Stimulated activated CD4-positive, alpha-beta T cell treated with anti-CD3 and anti-CD28 coated beads, Interleukin-15, amount 100 ng/mL, for 48 hours (primary cell): ENCODE measurements at regions not wholly inside any gene's neighbourhood (a gene's known extent, or its start where the extent isn't known, plus 50 kb on each side); places are given as distances from the start of the nearest gene placed in this dataset.

ENCODE experiments used
- DNase-seq, 2 donors: peaks; one replicate each; pipeline ENCODE4 v3.0.0-alpha.2; 2020; ENCODE audit warnings: low read depth in 2 of 2

GRCh38 chr2:238787501-238787900 is 60.4 kb upstream of the TWIST2 start:
- DNase-seq: no peak

GRCh38 chr2:238789317-238789806 is 58.5 kb upstream of the TWIST2 start:
- DNase-seq: no peak

- no peak for DNase-seq
These were observed 57.6 kb upstream of the TWIST2 start for GRCh38 chr2:238790126-238790832.

- DNase-seq: no peak
These were observed 57.1 kb upstream of the TWIST2 start for GRCh38 chr2:238790833-238791230.

GRCh38 chr2:238791354-238791753 is 56.5 kb upstream of the TWIST2 start:
- no peak for DNase-seq

GRCh38 chr2:238793306-238793705 is 54.6 kb upstream of the TWIST2 start:
- no peak for DNase-seq

GRCh38 chr2:238793801-238794449 is 54.0 kb upstream of the TWIST2 start:
- no peak for DNase-seq

- DNase-seq: no peak
These were observed 51.5 kb upstream of the TWIST2 start for GRCh38 chr2:238796223-238796885.

- DNase-seq: no peak
These were observed 50.3 kb upstream of the TWIST2 start for GRCh38 chr2:238797537-238797936.
